NCI-H748 treated with DMSO at 0.1 percent for 48 hours (cell line): ENCODE measurements at regions not wholly inside any gene's neighbourhood (a gene's known extent, or its start where the extent isn't known, plus 50 kb on each side); places are given as distances from the start of the nearest gene placed in this dataset.

Experiments
- DNase-seq: peaks from one replicate; lab custom pipeline; 2025; lab: John Stamatoyannopoulos, UW

DNA sequence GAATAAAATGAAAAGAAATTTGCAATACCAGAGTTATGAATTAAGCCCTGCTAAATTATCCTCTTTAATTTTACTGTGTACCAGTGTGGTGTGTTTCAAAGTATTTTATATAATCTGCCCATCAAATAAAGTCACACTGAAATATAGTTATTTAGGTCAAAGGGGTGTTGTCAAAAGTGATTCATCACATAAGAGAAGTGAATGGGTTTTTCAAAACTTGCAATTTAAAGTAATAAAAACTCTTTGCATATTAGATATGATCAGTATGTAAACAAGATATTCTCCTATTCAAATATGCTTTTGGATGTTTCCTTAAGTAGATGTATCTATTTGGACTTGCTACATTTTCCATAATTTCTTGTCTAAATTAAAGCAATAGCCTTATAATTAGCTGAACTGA is 1183.0 kb upstream of the CDH18 start:
- no peak for DNase-seq

GRCh38 chr5:21168557-21168956 is 1180.6 kb upstream of the CDH18 start:
- no peak for DNase-seq

- DNase-seq = no peak
Observed at GRCh38 chr5:21165344-21165743, 1177.3 kb upstream of the CDH18 start.

- DNase-seq = no peak
Observed at GRCh38 chr5:21164425-21164824, 1176.4 kb upstream of the CDH18 start.

GRCh38 chr5:21159510-21160059 is 1171.6 kb upstream of the CDH18 start:
- DNase-seq = no peak

DNA sequence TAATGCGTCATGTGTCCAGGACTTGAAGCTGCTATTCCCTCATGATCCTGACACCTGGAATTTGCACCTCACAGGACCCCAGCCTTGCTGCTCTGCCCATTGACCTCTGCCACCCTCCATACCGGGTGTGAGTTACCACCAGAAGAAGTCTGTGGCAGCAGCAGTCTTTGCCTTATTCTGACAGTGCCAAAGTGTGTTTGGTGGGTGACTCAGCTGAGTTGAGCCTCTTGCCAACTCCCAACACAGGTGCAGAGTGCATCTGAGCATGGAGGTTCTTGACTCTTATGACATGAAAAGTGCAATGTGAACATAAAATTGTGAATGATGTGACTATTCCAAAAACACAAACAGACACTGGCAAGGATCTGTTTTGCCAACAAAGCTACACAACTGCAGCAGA is 1166.5 kb upstream of the CDH18 start:
- DNase-seq = no peak

DNA sequence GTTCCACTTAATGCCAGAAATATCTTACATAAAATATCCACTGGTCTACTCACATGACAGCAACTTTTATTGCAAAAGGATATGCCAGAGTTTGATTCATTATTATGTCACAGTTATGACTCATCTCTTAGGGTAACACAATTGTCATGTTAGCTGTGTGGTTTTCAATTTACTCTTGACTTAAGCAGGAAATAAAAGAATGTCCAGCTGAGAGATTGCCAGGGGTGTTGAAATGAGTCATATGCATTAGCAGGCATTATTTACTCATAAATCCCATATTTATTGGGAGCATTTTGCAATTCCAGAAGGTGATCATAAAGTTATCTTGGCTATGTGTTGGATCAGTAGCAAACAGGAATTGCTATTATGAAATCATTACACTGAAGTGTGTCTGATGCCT is 1164.6 kb upstream of the CDH18 start:
- DNase-seq = peak; percentile 58

DNA sequence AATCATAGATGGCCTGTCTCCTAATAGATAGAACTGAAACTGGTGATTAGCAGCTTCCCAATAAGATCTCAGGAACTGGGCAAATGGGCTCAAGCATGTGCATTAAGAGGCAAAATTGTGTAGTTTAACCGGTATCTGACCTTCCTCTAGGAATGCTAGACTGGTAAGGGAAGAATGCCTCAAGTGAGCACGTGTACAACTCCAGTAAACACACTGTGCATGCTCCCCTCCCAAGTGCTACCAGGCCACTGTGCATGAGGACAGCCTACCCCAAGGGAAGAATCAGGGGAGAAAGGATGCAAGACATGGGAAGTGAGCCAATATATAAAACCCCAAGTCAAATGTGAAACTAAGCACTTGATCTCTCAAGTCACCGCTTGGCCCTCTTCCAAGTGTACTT is 1157.4 kb upstream of the CDH18 start:
- no peak for DNase-seq

DNA sequence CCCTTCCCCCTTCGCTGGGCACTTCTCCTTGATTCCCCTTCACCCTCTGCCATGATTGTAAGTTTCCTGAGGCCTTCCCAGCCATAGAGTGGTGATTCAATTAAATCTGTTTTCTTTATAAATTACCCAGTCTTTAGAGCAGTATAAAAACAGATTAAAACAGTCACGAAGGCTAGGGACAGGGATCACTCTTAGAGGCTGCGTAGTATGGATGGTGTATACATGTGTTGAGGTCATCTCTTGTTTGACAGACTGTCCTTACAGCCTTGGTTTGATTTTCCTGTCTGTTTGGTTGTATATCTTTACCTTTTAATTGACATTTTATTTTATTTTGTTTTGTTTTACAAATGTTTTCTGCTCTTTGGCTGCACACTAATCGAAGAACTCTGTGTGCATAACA is 1155.7 kb upstream of the CDH18 start:
- no peak for DNase-seq

DNA sequence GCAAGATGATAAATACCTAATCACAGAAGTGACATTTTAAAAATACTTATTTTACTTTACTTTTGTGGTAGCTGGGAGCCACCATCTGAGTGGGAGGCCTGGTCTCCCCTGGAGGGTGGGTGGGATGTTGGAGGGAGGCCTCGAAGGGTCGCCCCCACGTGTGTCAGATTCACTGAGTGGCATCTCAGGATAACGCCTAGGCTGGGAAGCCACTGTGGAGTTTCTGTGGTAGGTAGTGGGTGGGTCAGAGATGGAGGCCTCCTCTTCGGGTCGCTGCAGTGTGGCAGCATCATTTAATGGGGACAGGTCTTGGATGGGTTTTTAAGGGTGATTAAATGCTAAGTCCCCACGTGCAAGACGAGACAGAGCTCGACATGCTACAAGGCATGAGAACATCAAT is 1154.8 kb upstream of the CDH18 start:
- no peak for DNase-seq

DNA sequence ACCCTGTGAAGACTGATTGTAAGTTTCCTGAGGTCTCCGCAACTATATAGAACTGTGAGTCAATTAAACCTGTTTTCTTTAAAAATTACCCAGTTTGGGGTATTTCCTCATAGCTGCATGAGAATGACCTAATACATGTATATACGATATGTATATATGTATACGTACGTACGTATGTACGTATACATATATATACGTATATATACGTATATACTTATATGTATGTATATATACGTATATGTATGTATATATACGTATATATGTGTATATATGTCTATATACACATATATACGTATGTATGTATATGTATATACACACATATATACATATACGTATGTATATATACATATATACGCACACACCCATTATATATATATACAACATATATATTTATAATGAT is 1153.0 kb upstream of the CDH18 start:
- no peak for DNase-seq

GRCh38 chr5:21126236-21126635 is 1138.2 kb upstream of the CDH18 start:
- DNase-seq = no peak

GRCh38 chr5:21125238-21125983 is 1137.4 kb upstream of the CDH18 start:
- peak; percentile 56 for DNase-seq

DNA sequence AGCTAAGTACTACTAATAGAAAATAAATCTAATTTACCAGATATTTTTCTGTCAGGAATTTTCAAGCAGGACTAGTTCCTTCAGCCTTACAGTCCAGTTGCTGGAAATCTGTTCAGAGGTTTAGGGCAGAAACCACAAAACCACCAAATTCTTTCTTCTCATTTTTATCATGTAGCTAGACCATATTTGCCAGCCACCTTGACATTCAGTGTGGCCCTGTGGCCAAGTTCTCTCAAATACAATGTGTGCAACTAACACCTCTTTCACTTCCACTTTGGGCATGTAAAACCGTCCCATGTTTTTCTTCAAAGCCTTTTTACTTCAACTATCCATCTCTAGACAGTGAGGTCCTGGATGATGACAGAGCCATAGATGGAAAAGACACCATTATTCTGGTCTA is 1133.2 kb upstream of the CDH18 start:
- no peak for DNase-seq

GRCh38 chr5:21097661-21098060 is 1109.7 kb upstream of the CDH18 start:
- no peak for DNase-seq

DNA sequence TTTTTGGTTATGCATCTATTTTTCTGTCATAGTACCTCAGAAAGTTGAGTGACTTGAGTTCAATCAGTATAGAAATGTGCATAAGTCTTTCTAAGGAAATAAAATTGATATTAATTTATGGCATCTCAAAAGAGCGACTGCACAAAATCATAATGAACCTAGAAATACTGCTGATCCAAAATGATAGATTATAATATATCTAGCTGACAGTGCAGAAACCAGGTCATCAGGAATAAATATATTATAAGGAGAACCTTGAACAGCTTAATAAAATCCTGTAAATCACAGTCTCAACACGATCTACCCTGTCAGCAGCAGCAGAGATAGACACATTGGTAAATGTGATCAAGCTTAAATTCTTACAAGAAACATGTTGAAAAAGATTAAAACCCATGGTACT is 1106.6 kb upstream of the CDH18 start:
- no peak for DNase-seq

DNA sequence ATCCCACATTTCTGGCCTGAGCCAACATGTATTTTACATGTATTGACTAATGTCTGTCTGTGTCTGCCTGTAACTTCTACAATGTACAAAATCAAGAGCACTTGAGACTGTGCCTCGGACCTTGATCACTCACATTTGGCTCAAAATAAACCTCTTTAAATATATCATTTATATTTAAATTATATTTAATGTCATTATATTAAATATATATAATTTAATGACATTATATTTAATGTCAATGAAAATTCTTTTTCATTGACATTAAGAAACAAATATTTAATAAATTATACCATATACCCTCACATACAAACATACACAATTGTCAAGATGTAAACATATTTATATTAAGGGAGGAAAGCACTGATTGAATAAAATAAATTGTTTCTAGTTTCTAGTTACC is 1099.8 kb upstream of the CDH18 start:
- DNase-seq = no peak

DNA sequence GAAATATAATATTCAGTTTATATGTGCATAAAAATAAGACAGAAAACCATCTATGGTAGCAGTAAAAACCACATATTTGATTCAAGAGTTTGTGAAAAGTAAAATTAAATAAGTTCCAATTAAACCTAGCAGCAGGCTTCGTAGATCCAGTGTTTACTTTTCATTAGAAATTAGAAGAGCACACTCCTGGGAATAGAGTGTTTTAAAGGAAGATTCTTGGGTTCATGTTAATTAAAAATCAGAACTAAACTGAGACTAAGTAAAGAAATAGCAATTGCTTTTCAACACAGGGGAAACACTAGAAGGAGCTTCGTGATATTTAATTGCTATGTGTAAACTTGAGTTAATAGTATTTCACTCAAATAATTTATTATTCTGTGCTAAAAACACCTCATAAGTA is 1097.8 kb upstream of the CDH18 start:
- DNase-seq = no peak

DNA sequence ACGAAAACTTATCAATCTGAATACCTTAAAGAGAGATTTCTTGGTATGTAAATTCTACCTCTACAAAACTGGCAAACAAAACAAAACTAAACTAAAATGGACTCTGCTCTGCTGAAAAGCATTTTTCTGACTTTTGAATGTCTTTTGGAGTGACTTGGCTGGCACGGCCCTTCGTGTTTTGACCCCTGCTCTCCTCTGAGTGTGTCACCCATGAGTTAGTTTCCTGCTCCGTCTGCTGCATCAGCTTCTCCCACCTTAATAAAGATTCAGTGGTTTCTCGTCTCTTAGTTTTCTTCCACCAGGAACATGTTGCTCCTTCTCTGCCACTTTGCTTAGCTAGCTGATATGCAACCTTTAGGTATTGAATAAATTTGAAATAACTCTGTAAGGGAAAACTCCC is 1084.0 kb upstream of the CDH18 start:
- no peak for DNase-seq

GRCh38 chr5:21071421-21071820 is 1083.4 kb upstream of the CDH18 start:
- DNase-seq = no peak

GRCh38 chr5:21070858-21071257 is 1082.9 kb upstream of the CDH18 start:
- DNase-seq = no peak

DNA sequence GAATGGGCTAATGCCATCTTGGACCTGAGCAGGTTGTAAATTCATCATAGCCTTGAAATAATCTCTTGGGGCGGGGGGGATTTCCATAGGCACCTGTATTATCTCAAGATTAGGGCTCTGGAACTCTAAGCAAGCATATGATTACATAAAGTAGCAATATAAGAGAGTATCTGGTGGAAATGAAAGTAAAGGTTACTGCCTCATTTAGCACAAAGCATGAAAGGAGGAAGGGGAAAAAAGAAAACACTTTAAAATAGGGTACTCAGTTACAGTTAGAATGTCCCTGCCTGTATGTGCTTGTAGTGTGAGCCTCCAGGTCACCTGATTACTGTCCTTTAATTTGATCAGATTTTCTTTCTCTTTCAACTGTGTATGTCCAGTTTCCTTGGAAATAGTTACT is 1079.7 kb upstream of the CDH18 start:
- DNase-seq = no peak

GRCh38 chr5:21063146-21063545 is 1075.1 kb upstream of the CDH18 start:
- DNase-seq = no peak

GRCh38 chr5:21058289-21058688 is 1070.3 kb upstream of the CDH18 start:
- DNase-seq = no peak
